ENCODE measurements at regions not wholly inside any gene's neighbourhood (a gene's known extent, or its start where the extent isn't known, plus 50 kb on each side); places are given as distances from the start of the nearest gene placed in this dataset.

DNA sequence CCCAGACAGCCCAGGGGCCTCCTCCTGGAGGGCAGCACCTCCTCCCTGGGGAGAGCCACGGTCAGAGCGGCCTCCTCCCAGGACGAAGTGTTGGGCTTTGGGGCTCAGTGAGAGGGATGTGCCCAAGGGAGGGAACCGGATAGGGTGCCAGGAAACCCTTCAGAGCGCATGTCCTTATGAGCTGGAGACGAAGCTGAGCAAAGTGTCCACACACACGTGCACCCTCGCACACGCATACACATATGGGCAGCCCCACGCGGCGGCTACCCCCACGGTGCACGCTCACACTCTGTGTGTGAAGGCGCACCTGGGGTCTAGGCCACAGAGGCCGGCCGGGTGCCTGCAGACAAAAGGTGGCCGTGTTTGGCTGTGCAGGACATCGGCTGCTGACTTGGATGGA is 106.1 kb upstream of the HDAC4 start:
- no peak for DNase-seq (ENCODE audit: low read depth)
- TF ChIP-seq, protein P1, sequence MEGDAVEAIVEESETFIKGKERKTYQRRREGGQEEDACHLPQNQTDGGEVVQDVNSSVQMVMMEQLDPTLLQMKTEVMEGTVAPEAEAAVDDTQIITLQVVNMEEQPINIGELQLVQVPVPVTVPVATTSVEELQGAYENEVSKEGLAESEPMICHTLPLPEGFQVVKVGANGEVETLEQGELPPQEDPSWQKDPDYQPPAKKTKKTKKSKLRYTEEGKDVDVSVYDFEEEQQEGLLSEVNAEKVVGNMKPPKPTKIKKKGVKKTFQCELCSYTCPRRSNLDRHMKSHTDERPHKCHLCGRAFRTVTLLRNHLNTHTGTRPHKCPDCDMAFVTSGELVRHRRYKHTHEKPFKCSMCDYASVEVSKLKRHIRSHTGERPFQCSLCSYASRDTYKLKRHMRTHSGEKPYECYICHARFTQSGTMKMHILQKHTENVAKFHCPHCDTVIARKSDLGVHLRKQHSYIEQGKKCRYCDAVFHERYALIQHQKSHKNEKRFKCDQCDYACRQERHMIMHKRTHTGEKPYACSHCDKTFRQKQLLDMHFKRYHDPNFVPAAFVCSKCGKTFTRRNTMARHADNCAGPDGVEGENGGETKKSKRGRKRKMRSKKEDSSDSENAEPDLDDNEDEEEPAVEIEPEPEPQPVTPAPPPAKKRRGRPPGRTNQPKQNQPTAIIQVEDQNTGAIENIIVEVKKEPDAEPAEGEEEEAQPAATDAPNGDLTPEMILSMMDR (IDR thresholded peaks at IDR 0.05; ENCODE audit: insufficient read depth, low read depth, low read length, missing control alignments) = no peak
- H3K4me3 ChIP-seq (ENCODE audit: low read length) = no peak overlapping the region

DNA sequence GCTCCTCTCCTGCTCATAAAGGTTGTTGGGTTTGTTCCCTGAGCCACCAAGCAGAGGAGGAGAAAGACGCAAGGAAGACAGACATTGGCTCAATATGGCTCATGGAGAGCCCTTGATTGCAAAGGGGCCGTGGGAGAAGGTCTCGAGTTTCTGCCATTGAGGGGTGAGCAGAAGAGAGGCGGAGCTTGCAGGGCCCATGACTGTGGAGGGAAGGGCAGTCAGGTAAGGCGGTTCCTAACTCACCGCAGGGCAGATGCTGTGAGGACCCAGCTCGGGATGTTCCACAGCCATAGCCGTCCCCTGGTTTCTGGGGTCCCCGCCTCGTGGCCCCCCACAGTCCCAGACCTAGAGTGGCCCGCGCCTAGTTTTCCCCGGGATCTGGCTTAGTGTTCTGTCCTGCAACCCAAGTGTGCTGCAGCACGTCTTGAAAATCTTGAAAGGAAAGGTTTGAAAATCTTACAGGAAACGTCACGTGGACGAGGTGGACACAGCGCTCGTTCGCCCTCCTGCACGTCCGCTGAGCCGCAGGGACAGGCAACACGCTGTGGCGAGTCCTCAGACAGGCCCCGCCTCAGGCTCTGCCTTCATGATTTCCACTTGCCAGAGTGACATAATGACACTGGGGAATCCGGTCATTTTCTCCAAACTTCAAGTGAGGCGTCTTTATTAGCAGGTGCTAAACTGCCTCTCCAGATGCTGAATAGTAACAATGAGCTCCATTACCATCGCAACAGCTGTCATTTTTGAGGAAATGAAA is 105.5 kb upstream of the HDAC4 start:
- H3K4me3 ChIP-seq (ENCODE audit: low read length) = no peak overlapping the region
- no peak for DNase-seq (ENCODE audit: low read depth)
- TF ChIP-seq, protein P1 (IDR thresholded peaks at IDR 0.05; ENCODE audit: insufficient read depth, low read depth, low read length, missing control alignments) = no peak

DNA sequence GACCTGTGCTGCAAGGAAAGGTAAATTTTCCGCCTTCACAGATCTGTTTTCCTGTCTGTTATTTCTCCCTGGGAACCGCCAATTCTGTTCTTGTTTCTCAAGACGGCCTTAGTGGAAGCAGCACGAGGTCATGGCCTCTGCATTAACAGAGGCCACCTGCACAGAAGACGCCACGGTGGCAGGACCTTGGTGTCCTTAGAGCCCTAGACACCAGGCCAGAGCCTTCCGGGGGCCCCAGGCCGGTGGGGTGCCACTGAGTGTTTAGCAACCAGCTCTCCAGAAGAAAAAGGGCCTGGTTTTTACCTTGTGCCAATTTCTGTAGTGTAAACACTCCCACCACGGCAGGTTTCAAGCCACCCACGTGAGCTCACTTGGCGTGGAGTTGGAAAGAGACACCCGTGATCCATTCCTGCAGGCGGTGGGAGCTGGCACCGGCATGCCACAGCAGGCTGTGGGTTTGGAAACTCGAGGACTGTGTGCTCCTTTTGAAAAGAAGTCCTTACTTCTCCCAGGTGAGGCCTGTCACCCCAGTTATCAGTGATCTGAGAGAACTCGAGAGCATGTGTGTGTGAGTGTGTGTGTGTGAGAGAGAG is 103.9 kb upstream of the HDAC4 start:
- H3K4me3 ChIP-seq (ENCODE audit: low read length) = no peak overlapping the region
- no peak for DNase-seq (ENCODE audit: low read depth)
- TF ChIP-seq, protein P1 (IDR thresholded peaks at IDR 0.05; ENCODE audit: insufficient read depth, low read depth, low read length, missing control alignments) = no peak

DNA sequence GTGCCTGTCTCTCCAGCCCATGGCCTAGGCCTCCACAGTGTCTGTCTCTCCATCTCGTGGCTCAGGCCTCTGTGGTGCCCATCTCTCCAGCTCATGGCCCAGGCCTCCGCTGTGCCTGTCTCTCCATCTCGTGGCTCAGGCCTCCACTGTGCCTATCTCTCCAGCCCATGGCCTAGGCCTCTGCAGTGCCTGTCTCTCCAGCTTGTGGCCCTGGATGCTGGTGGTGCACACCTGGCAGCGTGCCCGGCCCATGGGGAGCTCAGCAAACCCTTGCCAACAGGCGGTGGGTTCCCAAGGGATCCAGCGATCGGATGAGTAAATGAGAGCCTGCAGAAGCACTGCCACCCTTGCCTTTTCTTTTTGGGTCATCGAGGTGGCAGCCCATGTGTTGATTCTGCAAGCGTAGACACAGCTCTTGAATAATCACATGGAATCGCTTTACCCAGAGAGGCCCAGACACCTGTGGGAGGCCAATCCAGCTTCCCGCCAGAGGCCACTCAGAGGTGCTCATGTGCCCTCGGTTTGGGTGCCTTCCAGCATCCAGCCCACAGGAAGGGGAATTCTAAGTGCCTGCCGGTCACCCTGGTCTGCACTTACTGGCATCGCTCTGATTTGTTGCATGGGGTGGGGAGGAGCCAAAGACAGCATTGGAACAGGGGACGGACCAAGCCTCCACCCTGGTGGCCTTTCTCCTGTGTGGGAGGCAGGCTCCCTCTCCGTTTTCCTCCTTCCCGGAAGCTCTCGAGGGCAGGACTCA is 101.8 kb upstream of the HDAC4 start:
- TF ChIP-seq, protein P1 (IDR thresholded peaks at IDR 0.05; ENCODE audit: insufficient read depth, low read depth, low read length, missing control alignments) = no peak
- no peak for DNase-seq (ENCODE audit: low read depth)
- no peak overlapping the region for H3K4me3 ChIP-seq (ENCODE audit: low read length)

DNA sequence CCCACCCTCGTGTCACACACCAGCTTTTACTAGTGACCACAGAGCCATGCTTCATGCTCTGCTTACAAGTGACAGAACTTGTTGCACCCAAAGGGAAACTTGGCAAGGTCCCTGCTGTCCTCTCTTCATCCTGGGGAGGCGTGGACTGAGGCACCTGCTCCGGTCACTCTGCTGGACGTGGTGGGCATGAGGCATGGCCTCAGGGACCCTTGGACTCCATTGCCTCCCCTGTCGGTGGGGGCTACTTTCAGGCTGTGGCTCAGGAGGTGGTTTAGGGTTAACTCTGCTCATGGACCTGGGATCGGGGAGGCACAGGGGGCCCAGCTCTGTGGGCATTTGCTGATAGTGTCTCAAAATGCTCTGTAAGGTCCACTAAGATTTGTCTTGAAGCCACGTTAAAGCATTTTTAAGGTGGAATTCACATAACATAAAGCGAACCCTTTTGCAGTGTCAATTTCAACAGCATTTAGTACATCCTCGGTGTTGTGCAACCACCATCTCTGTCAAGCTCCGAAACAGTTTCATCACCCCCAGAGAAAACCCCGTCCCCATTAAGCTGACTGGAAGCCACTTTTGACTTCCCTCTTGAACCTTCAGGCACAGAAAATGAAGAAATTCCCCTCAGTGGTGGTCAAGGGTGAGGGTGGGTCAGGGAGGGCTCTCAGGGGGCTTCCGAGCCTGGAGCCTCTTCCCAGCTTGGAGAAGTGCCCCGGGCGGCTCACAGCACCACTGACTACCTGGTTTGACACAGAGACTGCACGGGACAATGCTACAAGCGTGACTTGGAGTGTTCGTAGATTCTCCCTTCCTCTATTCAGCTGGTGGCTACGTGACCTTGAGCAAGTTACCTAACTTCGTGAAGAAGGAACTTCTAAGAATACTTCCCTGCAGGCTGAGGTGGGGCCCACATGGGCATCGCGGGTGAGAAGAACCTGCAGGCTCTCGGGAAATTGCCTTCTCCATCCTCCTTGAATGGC is 100.0 kb upstream of the HDAC4 start:
- DNase-seq (ENCODE audit: low read depth) = no peak
- TF ChIP-seq, protein P1 (IDR thresholded peaks at IDR 0.05; ENCODE audit: insufficient read depth, low read depth, low read length, missing control alignments) = no peak
- H3K4me3 ChIP-seq (ENCODE audit: low read length) = no peak overlapping the region
